ENCODE measurements at regions not wholly inside any gene's neighbourhood (a gene's known extent, or its start where the extent isn't known, plus 50 kb on each side); places are given as distances from the start of the nearest gene placed in this dataset.

DNA sequence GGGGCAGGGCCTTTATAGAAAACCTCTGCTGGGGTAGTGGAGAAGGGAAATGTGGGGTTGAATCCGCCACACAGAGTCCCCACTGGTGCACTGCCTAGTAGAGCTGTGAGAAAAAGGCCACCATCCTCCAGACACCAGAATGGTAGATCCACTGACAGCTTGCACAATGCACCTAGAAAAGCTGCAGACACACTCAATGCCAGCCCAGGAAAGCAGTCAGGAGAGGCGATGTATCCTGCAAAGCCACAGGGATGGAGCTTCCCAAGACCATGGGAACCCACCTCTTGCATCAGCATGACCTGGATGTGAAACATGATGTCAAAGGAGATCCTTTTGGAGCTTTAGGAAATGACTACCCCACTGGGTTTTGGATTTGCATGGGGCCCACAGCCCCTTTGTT, 958.0 kb upstream of the MIR17HG start:
- 88 to 89% methylated on average over 2 of the region's 2 CpGs for WGBS, 2 donors
- intact Hi-C loops (cut with DNase I) = no loop called here

DNA sequence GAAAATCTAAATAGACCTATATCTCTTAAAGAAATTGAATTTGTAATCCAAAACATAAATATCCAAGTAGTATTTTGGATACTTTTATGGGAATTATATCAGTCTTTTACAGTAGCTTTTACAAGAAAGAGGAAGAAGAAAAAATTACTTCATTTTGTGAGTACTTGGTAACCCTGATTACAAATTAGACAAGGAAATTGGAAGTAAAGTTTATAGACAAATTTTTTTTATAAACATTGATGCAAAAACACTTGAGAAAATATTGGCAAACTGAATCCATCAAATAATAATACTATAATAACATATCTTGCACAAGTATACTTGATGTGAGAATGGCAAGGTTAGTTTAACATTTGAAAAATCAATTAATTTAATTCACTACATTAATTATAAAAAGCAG, 954.1 kb upstream of the MIR17HG start:
- H3K27ac ChIP-seq = no peak overlapping the region
- no peaks in the 10 kb centered on the region for H3K27me3 ChIP-seq
- H3K36me3 ChIP-seq = no peaks in the 10 kb centered on the region
- peaks cover 0 to 5% (median 0%) of the 10 kb centered on the region in 3 donors for H3K9me3 ChIP-seq
- H3K4me3 ChIP-seq = no peak overlapping the region
- TF ChIP-seq POLR2A (IDR thresholded peaks at IDR 0.05) = no peak
- TF ChIP-seq, protein P1, sequence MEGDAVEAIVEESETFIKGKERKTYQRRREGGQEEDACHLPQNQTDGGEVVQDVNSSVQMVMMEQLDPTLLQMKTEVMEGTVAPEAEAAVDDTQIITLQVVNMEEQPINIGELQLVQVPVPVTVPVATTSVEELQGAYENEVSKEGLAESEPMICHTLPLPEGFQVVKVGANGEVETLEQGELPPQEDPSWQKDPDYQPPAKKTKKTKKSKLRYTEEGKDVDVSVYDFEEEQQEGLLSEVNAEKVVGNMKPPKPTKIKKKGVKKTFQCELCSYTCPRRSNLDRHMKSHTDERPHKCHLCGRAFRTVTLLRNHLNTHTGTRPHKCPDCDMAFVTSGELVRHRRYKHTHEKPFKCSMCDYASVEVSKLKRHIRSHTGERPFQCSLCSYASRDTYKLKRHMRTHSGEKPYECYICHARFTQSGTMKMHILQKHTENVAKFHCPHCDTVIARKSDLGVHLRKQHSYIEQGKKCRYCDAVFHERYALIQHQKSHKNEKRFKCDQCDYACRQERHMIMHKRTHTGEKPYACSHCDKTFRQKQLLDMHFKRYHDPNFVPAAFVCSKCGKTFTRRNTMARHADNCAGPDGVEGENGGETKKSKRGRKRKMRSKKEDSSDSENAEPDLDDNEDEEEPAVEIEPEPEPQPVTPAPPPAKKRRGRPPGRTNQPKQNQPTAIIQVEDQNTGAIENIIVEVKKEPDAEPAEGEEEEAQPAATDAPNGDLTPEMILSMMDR (IDR thresholded peaks at IDR 0.05) = no peak
- DNase-seq = no peak
- H3K4me1 ChIP-seq = no peaks in the 10 kb centered on the region
- intact Hi-C loops (cut with DNase I) = no loop called here

More for the DNA sequence above, 958.0 kb upstream of the MIR17HG start:
- H3K4me3 ChIP-seq = no peak overlapping the region
- TF ChIP-seq, protein P1 (IDR thresholded peaks at IDR 0.05) = no peak
- TF ChIP-seq POLR2A (IDR thresholded peaks at IDR 0.05) = no peak
- DNase-seq = no peak
- no peaks in the 10 kb centered on the region for H3K27me3 ChIP-seq
- no peaks in the 10 kb centered on the region for H3K4me1 ChIP-seq
- peaks cover 0 to 5% (median 0%) of the 10 kb centered on the region in 3 donors for H3K9me3 ChIP-seq
- no peaks in the 10 kb centered on the region for H3K36me3 ChIP-seq
- H3K27ac ChIP-seq = no peak overlapping the region

DNA sequence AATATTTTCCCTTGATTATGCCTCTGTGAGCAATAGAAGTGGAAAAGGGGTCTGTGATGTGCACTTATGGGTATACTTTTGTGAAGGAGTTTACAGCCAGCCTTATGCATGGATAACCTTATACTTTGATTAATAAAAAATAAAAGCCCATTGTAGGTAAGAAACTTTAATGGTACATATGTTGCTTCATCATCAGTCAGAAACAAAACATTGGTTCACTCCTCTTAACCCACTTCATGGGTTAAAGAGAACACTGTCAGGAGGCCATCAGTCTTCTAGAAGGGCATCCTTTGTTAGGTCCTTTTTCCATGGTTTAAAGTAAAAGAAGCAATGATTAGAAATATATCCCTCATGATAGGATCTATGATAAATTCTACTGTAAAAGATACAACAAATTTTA, 952.1 kb upstream of the MIR17HG start:
- H3K4me3 ChIP-seq = no peak overlapping the region
- TF ChIP-seq POLR2A (IDR thresholded peaks at IDR 0.05) = no peak
- TF ChIP-seq, protein P1 (IDR thresholded peaks at IDR 0.05) = no peak
- H3K36me3 ChIP-seq = no peaks in the 10 kb centered on the region
- peaks cover 0 to 3% (median 0%) of the 10 kb centered on the region in 3 donors for H3K9me3 ChIP-seq
- H3K27me3 ChIP-seq = no peaks in the 10 kb centered on the region
- H3K27ac ChIP-seq = no peak overlapping the region
- intact Hi-C loops (cut with DNase I) = no loop called here
- no peak for DNase-seq
- H3K4me1 ChIP-seq = no peaks in the 10 kb centered on the region

DNA sequence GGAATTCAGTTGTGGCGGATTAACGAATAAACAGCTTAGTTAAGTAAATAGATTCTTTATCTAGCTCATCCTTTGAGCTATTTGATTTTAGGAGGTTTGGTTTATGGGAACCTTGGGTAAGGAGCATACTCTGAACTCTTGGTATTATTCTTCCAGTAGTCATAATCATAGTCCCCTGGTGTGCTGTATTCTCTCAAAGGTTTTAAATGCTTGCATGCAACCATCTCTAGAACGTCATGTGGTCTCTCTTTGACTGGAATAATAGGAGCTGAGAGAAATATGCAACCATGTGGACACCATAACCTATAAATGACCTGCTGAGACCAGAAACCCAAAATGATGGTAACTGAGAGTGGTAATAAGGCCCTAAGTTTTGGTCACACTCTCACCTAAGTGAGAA, 951.6 kb upstream of the MIR17HG start:
- intact Hi-C loops (cut with DNase I) = no loop called here
- no peak overlapping the region for H3K27ac ChIP-seq
- WGBS, 2 donors = 86 to 88% methylated on average over 2 of the region's 3 CpGs
- no peak for DNase-seq
- H3K4me1 ChIP-seq = no peaks in the 10 kb centered on the region
- H3K4me3 ChIP-seq = no peak overlapping the region
- no peaks in the 10 kb centered on the region for H3K36me3 ChIP-seq
- TF ChIP-seq, protein P1 (IDR thresholded peaks at IDR 0.05) = no peak
- no peak for TF ChIP-seq POLR2A (IDR thresholded peaks at IDR 0.05)
- H3K9me3 ChIP-seq = no peaks in the 10 kb centered on the region
- no peaks in the 10 kb centered on the region for H3K27me3 ChIP-seq

DNA sequence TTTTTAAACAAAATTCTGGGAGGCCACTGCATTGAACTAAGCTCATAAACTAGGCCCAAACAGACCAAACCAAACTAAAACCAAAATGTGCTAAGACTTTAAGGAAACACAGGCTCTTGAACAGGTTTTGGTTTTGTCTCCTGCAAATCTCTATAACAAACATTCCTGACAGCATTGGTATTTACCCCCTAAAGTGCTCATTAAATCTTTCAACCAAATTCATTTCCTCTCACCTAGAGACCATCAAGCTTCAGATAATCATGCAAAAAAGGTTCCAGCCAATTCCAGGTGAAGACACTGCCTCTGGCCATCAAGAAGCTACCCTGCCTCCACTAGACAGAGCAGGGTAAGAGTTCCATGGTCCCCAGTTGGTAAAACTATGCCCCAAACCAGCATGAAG, 951.2 kb upstream of the MIR17HG start:
- Histone ChIP-seq H3K9me3 (no peaks in the 10 kb centered on the region), H3K4me3 (no peak overlapping the region), H3K27ac (no peak overlapping the region), H3K27me3 (no peaks in the 10 kb centered on the region), H3K36me3 (no peaks in the 10 kb centered on the region), H3K4me1 (no peaks in the 10 kb centered on the region)
- intact Hi-C loops (cut with DNase I) = no loop called here
- no peak for DNase-seq
- no peak for TF ChIP-seq POLR2A (IDR thresholded peaks at IDR 0.05)
- TF ChIP-seq, protein P1 (IDR thresholded peaks at IDR 0.05) = no peak

All from esophagus squamous epithelium (tissue), 5 donors.